ENCODE measurements at regions not wholly inside any gene's neighbourhood (a gene's known extent, or its start where the extent isn't known, plus 50 kb on each side); places are given as distances from the start of the nearest gene placed in this dataset.

DNA sequence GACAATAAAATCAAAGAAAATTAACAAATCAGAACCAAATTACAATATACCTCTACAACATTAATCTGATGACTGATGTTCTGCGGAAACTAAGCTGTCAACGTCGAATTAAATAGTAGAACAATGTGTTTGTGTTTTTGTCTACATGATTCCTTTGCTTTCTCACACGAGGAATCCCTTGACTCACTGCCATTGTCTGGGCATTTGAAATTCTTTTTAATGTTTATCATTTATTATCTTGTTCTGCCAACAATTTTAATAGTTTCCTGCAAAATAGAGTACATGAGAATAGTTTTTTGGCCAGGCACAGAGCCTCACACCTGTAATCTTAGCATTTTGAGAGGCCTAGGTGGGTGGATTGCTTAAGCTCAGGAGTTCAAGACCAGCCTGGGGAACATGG lies 76.6 kb upstream of the KRAS start:
- Histone ChIP-seq H3F3A (ENCODE audit: low read depth) (no peaks in the 10 kb centered on the region; the same call in 1 of the 2 replicates), H3K9ac (ENCODE audit: low read depth, low read length, poor library complexity, severe bottlenecking) (no peak overlapping the region), H3K36me3 (ENCODE audit: insufficient read depth, low read length) (no peaks in the 10 kb centered on the region), H2AFZ (ENCODE audit: low read length) (no peak overlapping the region), H3K27me3 (ENCODE audit: insufficient read depth, low read length, poor library complexity, severe bottlenecking) (no peaks in the 10 kb centered on the region), H3K4me3 (ENCODE audit: low read length, poor library complexity, severe bottlenecking) (no peak overlapping the region), H3K79me2 (ENCODE audit: insufficient read depth, low read length) (no peaks in the 10 kb centered on the region), H3K9me3 (ENCODE audit: insufficient read depth, low read depth, low read length) (no peaks in the 10 kb centered on the region), H4K20me1 (ENCODE audit: insufficient read depth, low read length, poor library complexity, severe bottlenecking) (no peaks in the 10 kb centered on the region), H3K9me2 (replicated peaks; ENCODE audit: low read depth, low read length) (no peaks in the 10 kb centered on the region), H3K4me2 (ENCODE audit: low read depth, low read length, poor library complexity, severe bottlenecking) (no peak overlapping the region), H3K4me1 (ENCODE audit: insufficient read depth, low read length, poor library complexity, severe bottlenecking) (peaks cover 20% of the 10 kb centered on the region)
- no peak for TF ChIP-seq EZH2phosphoT487 (IDR thresholded peaks at IDR 0.05; ENCODE audit: borderline replicate concordance)
- TF ChIP-seq, protein P1, sequence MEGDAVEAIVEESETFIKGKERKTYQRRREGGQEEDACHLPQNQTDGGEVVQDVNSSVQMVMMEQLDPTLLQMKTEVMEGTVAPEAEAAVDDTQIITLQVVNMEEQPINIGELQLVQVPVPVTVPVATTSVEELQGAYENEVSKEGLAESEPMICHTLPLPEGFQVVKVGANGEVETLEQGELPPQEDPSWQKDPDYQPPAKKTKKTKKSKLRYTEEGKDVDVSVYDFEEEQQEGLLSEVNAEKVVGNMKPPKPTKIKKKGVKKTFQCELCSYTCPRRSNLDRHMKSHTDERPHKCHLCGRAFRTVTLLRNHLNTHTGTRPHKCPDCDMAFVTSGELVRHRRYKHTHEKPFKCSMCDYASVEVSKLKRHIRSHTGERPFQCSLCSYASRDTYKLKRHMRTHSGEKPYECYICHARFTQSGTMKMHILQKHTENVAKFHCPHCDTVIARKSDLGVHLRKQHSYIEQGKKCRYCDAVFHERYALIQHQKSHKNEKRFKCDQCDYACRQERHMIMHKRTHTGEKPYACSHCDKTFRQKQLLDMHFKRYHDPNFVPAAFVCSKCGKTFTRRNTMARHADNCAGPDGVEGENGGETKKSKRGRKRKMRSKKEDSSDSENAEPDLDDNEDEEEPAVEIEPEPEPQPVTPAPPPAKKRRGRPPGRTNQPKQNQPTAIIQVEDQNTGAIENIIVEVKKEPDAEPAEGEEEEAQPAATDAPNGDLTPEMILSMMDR (conservative IDR thresholded peaks at IDR 0.05; ENCODE audit: low read length) = no peak

DNA sequence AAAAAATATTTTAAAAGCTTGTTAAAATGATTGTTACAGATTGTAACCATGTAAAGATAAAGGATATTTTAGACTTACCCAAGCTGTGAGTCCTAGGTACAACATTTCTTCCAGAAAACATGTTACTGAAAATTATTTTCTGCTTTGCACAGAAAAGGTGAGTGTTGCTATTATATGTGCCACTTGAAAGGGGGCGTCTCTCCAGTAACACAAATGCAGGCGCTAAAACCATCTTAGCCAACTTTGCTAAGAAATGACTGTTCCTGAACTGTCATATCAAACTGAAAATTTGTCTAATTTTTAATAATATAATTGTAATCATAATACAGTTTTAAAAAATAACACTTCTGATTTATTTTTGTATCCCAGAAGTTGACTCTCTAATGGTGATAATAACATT lies 75.6 kb upstream of the KRAS start:
- no peaks in the 10 kb centered on the region for H3K9me3 ChIP-seq (ENCODE audit: insufficient read depth, low read depth, low read length)
- no peak overlapping the region for H3K9ac ChIP-seq (ENCODE audit: low read depth, low read length, poor library complexity, severe bottlenecking)
- H3F3A ChIP-seq (ENCODE audit: low read depth) = no peaks in the 10 kb centered on the region
- no peak overlapping the region for H2AFZ ChIP-seq (ENCODE audit: low read length)
- no peaks in the 10 kb centered on the region for H3K9me2 ChIP-seq (replicated peaks; ENCODE audit: low read depth, low read length)
- H3K4me2 ChIP-seq (ENCODE audit: low read depth, low read length, poor library complexity, severe bottlenecking) = no peak overlapping the region
- H3K79me2 ChIP-seq (ENCODE audit: insufficient read depth, low read length) = no peaks in the 10 kb centered on the region
- H4K20me1 ChIP-seq (ENCODE audit: insufficient read depth, low read length, poor library complexity, severe bottlenecking) = no peaks in the 10 kb centered on the region
- no peaks in the 10 kb centered on the region for H3K36me3 ChIP-seq (ENCODE audit: insufficient read depth, low read length)
- no peak overlapping the region for H3K4me3 ChIP-seq (ENCODE audit: low read length, poor library complexity, severe bottlenecking)
- no peaks in the 10 kb centered on the region for H3K27me3 ChIP-seq (ENCODE audit: insufficient read depth, low read length, poor library complexity, severe bottlenecking)
- TF ChIP-seq, protein P1 (conservative IDR thresholded peaks at IDR 0.05; ENCODE audit: low read length) = no peak
- TF ChIP-seq EZH2phosphoT487 (IDR thresholded peaks at IDR 0.05; ENCODE audit: borderline replicate concordance) = no peak
- H3K4me1 ChIP-seq (ENCODE audit: insufficient read depth, low read length, poor library complexity, severe bottlenecking) = peaks cover 30% of the 10 kb centered on the region

DNA sequence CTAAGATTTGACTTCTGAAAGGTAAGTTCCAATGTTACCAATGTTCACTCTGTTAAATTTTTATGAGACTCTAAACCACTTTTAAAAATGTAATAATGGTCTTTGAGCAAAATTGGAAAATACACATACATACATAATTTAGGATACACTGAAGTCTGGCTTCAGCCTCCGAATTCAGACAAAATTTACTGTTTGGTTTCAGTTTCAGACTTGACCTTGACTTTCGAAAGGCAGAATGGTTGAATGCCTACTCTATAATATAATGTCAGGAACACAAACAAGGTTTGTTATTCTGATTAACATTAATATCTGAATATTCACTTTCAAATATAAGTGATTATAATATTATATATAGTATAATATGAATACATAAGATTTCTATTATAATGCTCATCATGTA lies 74.1 kb upstream of the KRAS start:
- no peaks in the 10 kb centered on the region for H4K20me1 ChIP-seq (ENCODE audit: insufficient read depth, low read length, poor library complexity, severe bottlenecking)
- no peaks in the 10 kb centered on the region for H3K9me3 ChIP-seq (ENCODE audit: insufficient read depth, low read depth, low read length)
- no peaks in the 10 kb centered on the region for H3K27me3 ChIP-seq (ENCODE audit: insufficient read depth, low read length, poor library complexity, severe bottlenecking)
- H3K9ac ChIP-seq (ENCODE audit: low read depth, low read length, poor library complexity, severe bottlenecking) = no peak overlapping the region
- H3K79me2 ChIP-seq (ENCODE audit: insufficient read depth, low read length) = no peaks in the 10 kb centered on the region
- no peak for TF ChIP-seq EZH2phosphoT487 (IDR thresholded peaks at IDR 0.05; ENCODE audit: borderline replicate concordance)
- TF ChIP-seq, protein P1 (conservative IDR thresholded peaks at IDR 0.05; ENCODE audit: low read length) = no peak
- no peaks in the 10 kb centered on the region for H3F3A ChIP-seq (ENCODE audit: low read depth)
- no peak overlapping the region for H2AFZ ChIP-seq (ENCODE audit: low read length)
- no peak overlapping the region for H3K4me3 ChIP-seq (ENCODE audit: low read length, poor library complexity, severe bottlenecking)
- H3K4me1 ChIP-seq (ENCODE audit: insufficient read depth, low read length, poor library complexity, severe bottlenecking) = peaks cover 40% of the 10 kb centered on the region
- no peak overlapping the region for H3K4me2 ChIP-seq (ENCODE audit: low read depth, low read length, poor library complexity, severe bottlenecking)
- H3K36me3 ChIP-seq (ENCODE audit: insufficient read depth, low read length) = no peaks in the 10 kb centered on the region
- H3K9me2 ChIP-seq (replicated peaks; ENCODE audit: low read depth, low read length) = no peaks in the 10 kb centered on the region
